ENCODE measurements at regions not wholly inside any gene's neighbourhood (a gene's known extent, or its start where the extent isn't known, plus 50 kb on each side); places are given as distances from the start of the nearest gene placed in this dataset.

DNA sequence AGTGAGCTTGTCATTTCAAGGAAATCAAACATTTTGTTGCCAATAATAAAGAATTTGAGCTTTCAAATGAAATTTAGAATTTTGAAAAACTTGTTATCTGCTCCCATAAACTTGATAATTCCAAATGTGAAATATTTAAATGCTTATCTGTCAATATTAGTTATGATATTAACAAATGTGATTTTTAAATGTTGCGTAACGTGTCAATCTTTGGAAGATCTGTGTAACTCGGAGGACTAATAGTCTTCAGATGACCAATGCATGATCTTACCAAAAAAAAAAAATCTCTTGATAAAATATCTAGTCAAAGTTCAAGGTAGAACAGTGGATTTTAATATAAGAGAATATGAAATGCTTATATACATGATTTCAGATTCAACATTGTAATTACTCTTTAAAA, 274.5 kb upstream of the HSF2 start:
- H3K4me3 Mint-ChIP-seq = no peak overlapping the region
- H3K27me3 Mint-ChIP-seq = no peaks in the 10 kb centered on the region

DNA sequence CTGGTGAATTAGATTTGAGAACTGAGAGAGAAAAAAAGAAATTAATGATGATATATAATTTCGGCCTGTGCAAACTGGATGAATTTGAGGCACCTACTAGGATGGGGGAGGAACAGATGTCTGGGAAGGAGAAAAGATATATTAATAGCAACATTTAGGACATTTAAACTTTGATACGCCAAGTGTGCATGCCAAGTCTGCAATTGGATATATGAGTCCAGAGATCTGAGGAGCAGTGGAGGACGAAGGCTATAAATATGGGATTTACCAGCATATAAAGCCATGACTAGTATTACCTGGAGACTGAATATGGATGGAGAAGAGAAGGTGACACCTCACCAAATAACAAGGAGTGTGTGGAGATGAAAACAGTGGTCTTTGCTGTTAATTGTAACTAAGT, 272.6 kb upstream of the HSF2 start:
- Mint-ChIP-seq H3K4me1 (no peaks in the 10 kb centered on the region), H3K4me3 (no peak overlapping the region), H3K36me3 (no peaks in the 10 kb centered on the region), H3K9me3 (no peaks in the 10 kb centered on the region), H3K27me3 (no peaks in the 10 kb centered on the region), H3K27ac (no peak overlapping the region)
- DNase-seq = no peak

More for the DNA sequence above, 274.5 kb upstream of the HSF2 start:
- Mint-ChIP-seq H3K4me1 (no peaks in the 10 kb centered on the region), H3K9me3 (no peaks in the 10 kb centered on the region), H3K27ac (no peak overlapping the region), H3K36me3 (no peaks in the 10 kb centered on the region)
- no peak for DNase-seq

DNA sequence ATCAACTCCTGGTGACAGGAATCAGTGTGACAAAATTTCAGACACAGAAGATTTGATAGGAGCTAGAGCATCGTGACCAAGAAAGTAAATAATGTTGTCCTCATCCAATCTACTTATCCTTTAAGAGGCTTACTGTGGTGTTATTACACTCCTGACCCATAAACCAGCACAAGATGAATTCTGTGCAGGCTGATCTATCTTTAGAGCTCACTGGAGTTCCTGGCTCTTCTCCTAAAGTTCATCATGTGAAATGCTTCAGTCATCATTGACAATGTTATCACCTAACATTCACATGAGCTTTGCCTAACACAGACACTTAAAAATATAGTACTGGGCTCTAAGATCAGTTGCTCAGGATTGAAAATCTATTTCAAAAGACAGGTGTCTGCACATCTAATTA, 271.0 kb upstream of the HSF2 start:
- Mint-ChIP-seq H3K27ac (no peak overlapping the region), H3K4me1 (no peaks in the 10 kb centered on the region), H3K36me3 (no peaks in the 10 kb centered on the region), H3K27me3 (no peaks in the 10 kb centered on the region), H3K4me3 (no peak overlapping the region), H3K9me3 (no peaks in the 10 kb centered on the region)
- DNase-seq = no peak

DNA sequence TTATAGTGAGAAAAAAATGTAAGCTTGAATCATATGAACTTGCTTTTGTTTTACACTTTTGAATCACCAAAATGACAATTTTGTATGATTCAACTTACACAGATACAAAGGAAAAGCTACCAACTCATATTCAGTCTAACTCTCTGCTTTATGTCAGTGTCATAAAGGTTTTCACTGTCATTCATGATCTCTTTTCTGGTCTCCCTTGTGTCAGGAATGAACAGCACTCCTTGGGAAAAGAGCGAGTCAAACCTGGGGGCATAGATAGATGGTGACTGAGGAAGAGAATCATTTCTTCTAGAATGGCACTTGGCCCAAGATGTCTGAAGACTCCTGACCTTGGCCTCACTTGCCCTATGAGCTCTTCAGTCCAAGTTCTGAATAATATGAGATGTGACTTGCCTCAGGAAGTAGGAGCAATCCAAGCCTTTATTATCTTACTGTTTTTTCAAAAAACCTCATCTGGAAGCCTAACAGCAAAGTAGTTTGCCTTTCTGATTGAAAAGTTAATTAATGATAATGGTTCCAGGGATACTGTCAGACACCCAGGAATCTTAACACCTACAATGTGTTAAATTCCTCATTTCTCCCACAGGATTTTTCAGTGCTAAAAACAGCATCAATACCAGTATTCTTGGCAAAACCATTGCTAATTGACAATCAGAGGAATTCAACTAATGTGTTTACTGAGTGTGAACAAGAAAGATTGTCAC, 270.0 kb upstream of the HSF2 start:
- Mint-ChIP-seq H3K9me3 (no peaks in the 10 kb centered on the region), H3K27me3 (no peaks in the 10 kb centered on the region), H3K27ac (no peak overlapping the region), H3K4me1 (no peaks in the 10 kb centered on the region), H3K36me3 (no peaks in the 10 kb centered on the region), H3K4me3 (no peak overlapping the region)
- no peak for DNase-seq

DNA sequence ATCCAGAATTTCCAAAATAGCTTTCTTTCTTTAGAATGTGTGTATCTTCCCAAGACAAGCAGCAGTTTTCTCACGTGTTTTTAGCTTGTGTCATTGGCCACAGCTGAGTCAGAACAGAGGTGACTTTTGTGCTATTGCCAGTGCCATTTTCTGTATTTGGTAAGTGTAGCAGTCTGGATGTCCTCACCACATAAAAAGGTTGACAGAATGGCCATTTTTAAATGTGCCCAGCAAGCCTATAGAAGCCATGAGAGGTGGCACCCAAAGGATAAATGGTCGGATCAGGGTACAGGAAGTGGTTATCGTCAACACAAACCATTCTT, 269.5 kb upstream of the HSF2 start:
- Mint-ChIP-seq H3K4me3 (no peak overlapping the region), H3K27ac (no peak overlapping the region), H3K27me3 (no peaks in the 10 kb centered on the region), H3K36me3 (no peaks in the 10 kb centered on the region), H3K9me3 (no peaks in the 10 kb centered on the region), H3K4me1 (no peaks in the 10 kb centered on the region)
- no peak for DNase-seq

DNA sequence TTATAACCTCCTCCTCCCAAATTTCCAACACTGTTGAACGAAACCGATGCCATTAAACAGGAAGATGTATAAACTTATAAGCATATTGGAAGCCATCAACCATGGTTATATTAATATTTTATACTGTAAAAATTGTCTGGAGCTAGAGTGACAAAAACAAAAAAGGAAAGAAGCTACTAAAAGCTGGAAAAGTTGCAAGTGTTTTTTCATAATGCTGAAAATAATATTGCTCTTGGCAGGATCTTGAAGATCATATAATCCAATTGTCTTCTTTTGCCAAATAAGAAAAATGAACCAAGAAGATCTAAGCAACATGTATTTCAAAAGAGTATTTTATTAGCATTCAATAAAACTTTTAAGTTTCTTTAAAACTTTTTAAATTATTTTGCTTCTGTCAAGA, 268.9 kb upstream of the HSF2 start:
- Mint-ChIP-seq H3K36me3 (no peaks in the 10 kb centered on the region), H3K27ac (no peak overlapping the region), H3K4me3 (no peak overlapping the region), H3K9me3 (no peaks in the 10 kb centered on the region), H3K27me3 (no peaks in the 10 kb centered on the region), H3K4me1 (no peaks in the 10 kb centered on the region)
- DNase-seq = no peak

DNA sequence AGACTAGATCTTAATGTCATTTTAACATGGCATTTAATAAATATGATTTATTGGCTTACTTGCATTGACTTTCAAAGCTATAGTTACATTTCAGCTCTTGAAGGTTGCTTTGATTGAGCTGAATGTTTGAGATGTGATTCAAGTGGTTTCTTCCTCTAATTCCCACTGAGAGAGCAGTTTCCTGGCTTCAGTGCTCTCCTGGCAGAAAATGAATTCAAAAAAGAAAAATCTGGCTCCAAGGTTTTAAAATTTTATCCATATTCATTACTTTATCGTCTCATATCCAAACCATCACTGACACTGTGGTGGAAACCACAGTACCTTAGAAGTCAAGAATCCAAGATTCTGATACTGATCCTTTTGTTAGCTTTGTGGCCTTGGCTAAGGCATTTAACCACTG, 263.1 kb upstream of the HSF2 start:
- no peaks in the 10 kb centered on the region for H3K27me3 Mint-ChIP-seq
- H3K36me3 Mint-ChIP-seq = no peaks in the 10 kb centered on the region
- H3K27ac Mint-ChIP-seq = no peak overlapping the region
- H3K4me3 Mint-ChIP-seq = no peak overlapping the region
- DNase-seq = no peak
- no peaks in the 10 kb centered on the region for H3K4me1 Mint-ChIP-seq
- no peaks in the 10 kb centered on the region for H3K9me3 Mint-ChIP-seq

DNA sequence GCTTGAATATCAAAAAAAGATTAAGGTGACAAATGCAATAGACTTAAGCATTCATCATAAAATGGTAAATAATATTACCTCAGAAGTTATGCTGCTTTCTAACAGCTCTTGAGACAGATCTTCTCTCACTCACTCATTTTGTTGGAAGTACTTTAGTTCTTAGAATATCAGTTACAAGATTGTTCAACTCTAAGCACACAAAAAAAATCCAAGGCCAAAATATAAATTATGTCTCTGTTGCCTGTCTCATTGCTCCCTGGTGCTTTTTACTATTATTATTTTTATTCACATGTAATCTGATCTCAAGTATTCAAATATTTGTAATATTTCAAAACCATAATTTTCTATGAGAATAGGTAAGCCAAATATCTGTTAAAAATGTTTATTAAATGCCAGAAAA, 259.4 kb upstream of the HSF2 start:
- H3K36me3 Mint-ChIP-seq = no peaks in the 10 kb centered on the region
- H3K4me1 Mint-ChIP-seq = no peaks in the 10 kb centered on the region
- no peaks in the 10 kb centered on the region for H3K9me3 Mint-ChIP-seq
- no peaks in the 10 kb centered on the region for H3K27me3 Mint-ChIP-seq
- DNase-seq = no peak
- no peak overlapping the region for H3K27ac Mint-ChIP-seq
- H3K4me3 Mint-ChIP-seq = no peak overlapping the region

DNA sequence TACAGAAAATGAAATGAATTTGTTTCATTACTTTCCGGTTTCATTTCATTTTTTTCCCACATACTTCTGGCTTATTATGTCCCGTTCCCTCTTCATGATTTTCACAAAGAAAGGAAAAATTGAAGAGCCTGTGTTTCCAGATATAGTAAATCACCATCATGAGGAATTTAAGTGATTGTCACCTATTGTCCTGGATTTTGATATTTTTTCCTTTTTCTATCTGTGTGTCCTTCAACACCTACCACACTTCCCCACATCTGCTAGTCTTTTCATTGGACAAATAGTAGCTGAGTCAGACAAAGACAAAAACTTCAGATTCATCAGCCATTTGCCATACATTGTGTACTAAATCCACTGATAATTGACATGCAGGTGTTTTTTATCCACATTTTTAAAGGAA, 258.2 kb upstream of the HSF2 start:
- Mint-ChIP-seq H3K9me3 (no peaks in the 10 kb centered on the region), H3K27me3 (no peaks in the 10 kb centered on the region), H3K4me3 (no peak overlapping the region), H3K4me1 (no peaks in the 10 kb centered on the region), H3K36me3 (no peaks in the 10 kb centered on the region), H3K27ac (no peak overlapping the region)
- no peak for DNase-seq

DNA sequence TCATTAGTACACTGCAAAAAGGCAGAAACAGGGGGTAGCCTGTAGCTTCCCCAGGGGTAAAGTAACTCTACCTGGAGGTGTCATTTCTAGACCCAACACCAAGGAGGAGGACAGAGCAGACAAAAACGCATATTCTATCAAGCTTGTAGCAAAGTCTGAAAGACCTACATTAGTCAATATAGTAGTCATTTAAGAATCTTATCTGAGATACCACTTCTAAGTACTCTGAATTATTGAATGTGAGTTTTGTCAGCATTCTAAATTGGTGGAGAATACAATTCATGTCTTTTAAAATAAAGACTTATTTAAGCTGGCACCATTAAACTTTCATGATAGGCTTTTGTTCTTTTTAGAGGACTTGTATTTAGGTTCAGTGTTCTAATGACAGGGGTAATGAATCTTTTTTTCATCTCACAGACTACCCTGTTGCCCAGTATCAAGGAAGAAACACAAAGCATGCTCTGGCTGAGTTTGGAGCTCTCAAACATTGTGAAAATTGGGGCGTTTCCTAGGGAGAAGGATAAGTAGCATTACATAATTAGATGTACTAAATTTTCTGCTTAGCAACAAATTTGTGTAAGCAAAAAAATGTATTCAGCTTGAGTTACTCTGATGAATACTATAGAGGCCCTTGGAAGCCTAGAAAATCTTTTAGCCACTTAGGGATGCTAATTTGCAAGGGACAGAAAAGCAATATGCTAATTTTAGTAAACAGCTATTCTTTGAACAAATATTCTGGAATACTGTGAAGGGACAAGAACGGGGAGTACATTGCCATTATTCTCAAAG, 255.4 kb upstream of the HSF2 start:
- no peaks in the 10 kb centered on the region for H3K27me3 Mint-ChIP-seq
- H3K4me1 Mint-ChIP-seq = no peaks in the 10 kb centered on the region
- H3K4me3 Mint-ChIP-seq = no peak overlapping the region
- no peak overlapping the region for H3K27ac Mint-ChIP-seq
- no peaks in the 10 kb centered on the region for H3K36me3 Mint-ChIP-seq
- no peak for DNase-seq
- no peaks in the 10 kb centered on the region for H3K9me3 Mint-ChIP-seq

DNA sequence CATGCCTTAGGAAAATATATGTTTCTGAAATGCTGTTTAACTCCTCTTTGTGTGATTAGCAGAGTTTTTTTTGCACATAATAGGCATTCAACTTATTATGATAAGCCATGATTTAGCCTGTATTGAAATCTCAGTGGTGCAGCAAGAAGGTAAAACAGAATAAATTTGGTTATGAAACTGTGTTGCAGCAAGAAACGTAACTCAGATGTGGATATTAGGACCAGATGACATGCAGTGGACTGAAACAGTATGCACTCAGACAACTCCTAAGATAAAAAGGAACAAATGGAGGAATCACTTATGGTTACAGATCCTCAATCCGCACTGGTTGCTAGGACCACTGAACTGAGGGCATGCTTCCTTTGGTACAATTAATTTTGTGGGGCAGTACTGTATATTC, 254.2 kb upstream of the HSF2 start:
- Mint-ChIP-seq H3K27me3 (no peaks in the 10 kb centered on the region), H3K4me1 (no peaks in the 10 kb centered on the region), H3K9me3 (no peaks in the 10 kb centered on the region), H3K27ac (no peak overlapping the region), H3K36me3 (no peaks in the 10 kb centered on the region), H3K4me3 (no peak overlapping the region)
- DNase-seq = no peak

DNA sequence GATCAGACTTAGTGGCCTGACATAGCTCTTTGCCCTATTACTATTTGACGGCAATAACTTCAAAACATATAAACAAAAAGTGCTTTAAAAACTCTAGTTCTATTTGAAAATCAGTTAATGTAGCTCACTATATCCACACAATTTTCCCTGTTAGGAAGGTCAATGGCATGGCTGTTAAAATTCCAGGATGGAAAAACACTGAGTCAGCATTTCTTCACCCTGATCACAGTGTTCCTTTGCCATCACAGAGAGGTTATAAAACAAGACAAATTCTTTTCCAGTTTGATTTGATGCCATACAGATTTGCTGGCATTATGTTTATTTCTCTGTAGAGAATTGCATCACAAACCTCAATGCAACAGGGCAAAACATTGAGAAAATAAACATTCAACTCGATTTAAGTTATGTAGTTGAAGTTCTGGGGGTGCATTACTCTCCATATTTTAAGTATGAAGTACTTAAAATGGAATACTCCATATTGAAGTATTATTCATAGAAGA, 253.7 kb upstream of the HSF2 start:
- Mint-ChIP-seq H3K9me3 (no peaks in the 10 kb centered on the region), H3K36me3 (no peaks in the 10 kb centered on the region), H3K27ac (no peak overlapping the region), H3K4me3 (no peak overlapping the region), H3K27me3 (no peaks in the 10 kb centered on the region), H3K4me1 (no peaks in the 10 kb centered on the region)
- DNase-seq = no peak

DNA sequence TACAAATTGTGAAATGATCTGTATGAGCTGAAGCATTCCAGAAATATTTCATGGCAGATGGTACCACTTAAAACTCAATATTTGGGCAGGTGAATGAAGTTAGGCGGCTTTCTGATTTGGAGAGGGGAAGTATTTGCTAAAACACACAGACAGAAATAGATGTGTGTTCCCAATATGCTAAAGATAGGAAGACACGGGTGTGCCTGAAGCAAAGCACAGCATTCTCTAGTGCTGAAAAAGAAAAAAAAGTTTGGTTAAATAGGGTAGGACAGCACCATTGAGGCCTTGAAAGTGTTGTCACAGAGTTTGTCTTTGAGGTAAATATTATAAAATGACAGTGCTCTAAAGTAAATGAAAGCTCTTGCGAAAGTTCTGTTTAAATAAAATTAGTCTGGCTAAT, 252.2 kb upstream of the HSF2 start:
- H3K9me3 Mint-ChIP-seq = no peaks in the 10 kb centered on the region
- no peaks in the 10 kb centered on the region for H3K4me1 Mint-ChIP-seq
- no peaks in the 10 kb centered on the region for H3K36me3 Mint-ChIP-seq
- no peak overlapping the region for H3K4me3 Mint-ChIP-seq
- no peaks in the 10 kb centered on the region for H3K27me3 Mint-ChIP-seq
- H3K27ac Mint-ChIP-seq = no peak overlapping the region
- no peak for DNase-seq

DNA sequence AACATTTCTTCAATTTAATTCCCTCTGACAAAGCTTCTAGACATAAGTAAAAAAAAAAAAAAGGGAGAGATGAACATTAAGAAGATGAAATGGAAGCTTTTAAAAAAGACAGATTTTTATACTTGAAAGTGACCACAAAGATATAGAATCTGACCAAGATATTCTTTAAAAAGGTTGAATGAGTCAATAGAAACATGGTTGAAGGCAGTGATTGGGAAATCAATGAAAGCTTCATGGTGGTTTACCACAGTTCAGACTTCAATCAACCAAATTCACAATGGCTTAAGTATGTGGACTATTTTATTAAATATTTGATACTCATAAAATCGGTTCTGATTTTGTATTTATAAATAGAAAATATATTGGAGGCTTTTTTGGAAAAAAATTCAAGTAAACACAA, 248.4 kb upstream of the HSF2 start:
- Mint-ChIP-seq H3K27me3 (no peaks in the 10 kb centered on the region), H3K4me3 (no peak overlapping the region), H3K27ac (no peak overlapping the region), H3K9me3 (no peaks in the 10 kb centered on the region), H3K4me1 (no peaks in the 10 kb centered on the region), H3K36me3 (no peaks in the 10 kb centered on the region)
- no peak for DNase-seq

DNA sequence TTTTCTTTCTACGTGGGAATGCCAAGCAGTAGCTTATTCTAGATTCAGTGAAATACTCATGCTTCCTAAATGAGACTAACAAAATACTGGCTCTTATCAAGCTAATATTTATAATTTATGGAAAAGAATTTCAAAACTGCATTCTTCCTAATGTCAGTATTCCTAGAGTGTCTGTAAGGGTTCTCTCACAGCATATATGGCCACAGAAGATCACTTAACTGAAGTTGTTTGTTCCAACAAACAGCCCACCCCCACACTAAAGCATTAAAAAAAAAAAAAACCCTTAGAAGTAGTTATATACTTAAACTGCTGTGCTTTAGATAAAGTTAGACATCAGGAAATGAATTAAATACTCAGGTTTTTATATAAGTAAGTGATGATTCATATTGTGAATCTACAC, 247.7 kb upstream of the HSF2 start:
- Mint-ChIP-seq H3K9me3 (no peaks in the 10 kb centered on the region), H3K4me3 (no peak overlapping the region), H3K27ac (no peak overlapping the region), H3K4me1 (no peaks in the 10 kb centered on the region), H3K27me3 (no peaks in the 10 kb centered on the region), H3K36me3 (no peaks in the 10 kb centered on the region)
- no peak for DNase-seq

DNA sequence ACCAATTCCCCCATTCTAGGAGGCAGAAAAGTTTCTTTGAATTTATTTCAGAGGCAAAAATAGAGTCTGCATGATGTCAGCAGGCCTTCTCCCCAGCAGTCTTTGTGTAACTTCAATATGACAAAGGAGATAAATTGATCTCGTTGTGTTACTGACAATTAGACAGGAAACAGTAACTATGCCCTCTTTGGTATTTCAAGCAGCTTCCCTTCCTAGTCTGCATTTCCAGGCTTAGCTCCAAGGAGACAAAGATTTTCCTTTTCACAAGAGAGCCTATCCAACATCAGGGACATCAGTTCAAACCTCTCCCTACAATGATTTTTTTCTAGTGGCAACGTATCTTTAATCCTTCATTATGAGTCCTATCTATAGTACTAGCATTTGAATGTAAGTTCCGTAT, 245.9 kb upstream of the HSF2 start:
- H3K4me3 Mint-ChIP-seq = no peak overlapping the region
- no peak for DNase-seq
- H3K4me1 Mint-ChIP-seq = no peaks in the 10 kb centered on the region
- no peaks in the 10 kb centered on the region for H3K36me3 Mint-ChIP-seq
- no peaks in the 10 kb centered on the region for H3K9me3 Mint-ChIP-seq
- no peaks in the 10 kb centered on the region for H3K27me3 Mint-ChIP-seq
- H3K27ac Mint-ChIP-seq = no peak overlapping the region

All from activated naive CD8-positive, alpha-beta T cell treated with anti-CD3 and anti-CD28 coated beads for 36 hours (primary cell).